Stimulated activated CD8-positive, alpha-beta memory T cell treated with anti-CD3 and anti-CD28 coated beads, Interleukin-7, amount 100 ng/mL, for 1 hour (primary cell): ENCODE measurements at regions not wholly inside any gene's neighbourhood (a gene's known extent, or its start where the extent isn't known, plus 50 kb on each side); places are given as distances from the start of the nearest gene placed in this dataset.
"Not testable (repeated sequence)": the region's sequence is repeated elsewhere in the genome, so short reads cannot be mapped to it uniquely, and the experiment has no call there.

Experiments used
- DNase-seq, 2 donors: peaks; one replicate each; pipeline ENCODE4 v3.0.0-alpha.2; 2020; ENCODE audit warnings: low read depth in 2 of 2

- no peak for DNase-seq
Measured at GRCh38 chr13:22883262-22883840, 297.4 kb upstream of the SGCG start.

DNA sequence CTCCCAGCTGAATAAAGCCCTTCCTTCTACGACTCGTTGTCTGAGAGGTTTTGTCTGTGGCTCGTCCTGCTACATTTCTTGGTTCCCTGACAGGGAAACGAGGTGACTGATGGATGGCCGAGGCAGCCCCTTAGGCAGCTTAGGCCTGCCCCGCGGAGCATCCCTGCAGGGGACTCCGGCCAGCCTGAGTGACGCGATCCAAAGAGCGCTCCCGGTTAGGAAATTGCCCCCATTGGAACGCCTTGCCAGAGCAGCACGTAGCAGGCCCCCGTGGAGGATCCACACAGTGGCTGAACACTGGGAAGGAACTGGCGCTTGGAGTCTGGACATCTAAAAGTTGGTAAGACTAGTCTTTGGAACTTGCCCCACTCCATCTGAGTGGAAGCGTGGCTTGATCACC lies 296.8 kb upstream of the SGCG start:
- DNase-seq: no peak

DNA sequence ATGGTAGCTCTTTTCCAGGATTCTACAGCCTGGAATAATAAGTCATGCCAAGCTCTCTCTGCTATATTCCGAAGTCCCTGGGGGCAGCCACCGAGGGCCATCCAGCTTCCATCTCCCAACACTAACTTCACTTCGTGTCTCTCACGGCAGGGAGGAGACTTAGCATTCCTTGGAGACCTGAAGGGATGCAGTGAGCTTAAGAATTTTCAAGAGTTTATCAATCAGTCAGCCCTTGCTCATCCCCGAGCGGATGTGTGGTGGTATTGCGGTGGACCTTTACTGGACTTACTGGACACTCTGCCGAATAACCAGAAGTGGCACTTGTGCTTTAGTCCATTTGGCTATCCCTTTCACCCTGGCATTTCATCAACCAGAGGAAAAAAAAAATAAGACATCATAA lies 294.7 kb upstream of the SGCG start:
- DNase-seq: not testable (repeated sequence)

GRCh38 chr13:22889376-22889775 lies 291.4 kb upstream of the SGCG start:
- DNase-seq: not testable (repeated sequence)

GRCh38 chr13:22893204-22893603 lies 287.6 kb upstream of the SGCG start:
- DNase-seq: no peak

- DNase-seq: no peak
Measured at GRCh38 chr13:22893777-22894176, 287.0 kb upstream of the SGCG start.

- DNase-seq: no peak
Measured at GRCh38 chr13:22897571-22898314, 283.0 kb upstream of the SGCG start.

GRCh38 chr13:22900416-22900951 lies 280.3 kb upstream of the SGCG start:
- DNase-seq: not testable (repeated sequence)

GRCh38 chr13:22903301-22903700 lies 277.5 kb upstream of the SGCG start:
- no peak for DNase-seq

DNA sequence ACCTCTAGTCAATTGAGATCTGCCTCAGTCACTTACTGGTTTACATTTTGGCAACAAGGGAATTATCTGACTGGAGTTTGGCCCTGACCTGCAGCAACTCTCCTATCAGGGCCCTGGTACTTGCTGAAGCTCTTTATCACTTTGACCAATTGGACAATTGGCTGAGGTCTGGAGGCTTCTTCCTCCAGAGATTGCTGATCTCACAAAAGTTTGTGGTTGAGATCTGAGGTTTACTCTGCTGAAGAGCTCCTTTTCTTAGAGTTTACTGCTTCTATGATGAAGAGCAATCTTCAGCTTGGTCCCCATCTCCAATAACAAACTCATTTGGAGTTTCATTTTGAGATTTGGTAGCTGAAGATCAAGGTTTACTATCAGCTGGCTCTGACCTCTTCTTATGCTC lies 276.9 kb upstream of the SGCG start:
- DNase-seq: no peak

GRCh38 chr13:22915442-22916082 lies 265.2 kb upstream of the SGCG start:
- no peak for DNase-seq

DNA sequence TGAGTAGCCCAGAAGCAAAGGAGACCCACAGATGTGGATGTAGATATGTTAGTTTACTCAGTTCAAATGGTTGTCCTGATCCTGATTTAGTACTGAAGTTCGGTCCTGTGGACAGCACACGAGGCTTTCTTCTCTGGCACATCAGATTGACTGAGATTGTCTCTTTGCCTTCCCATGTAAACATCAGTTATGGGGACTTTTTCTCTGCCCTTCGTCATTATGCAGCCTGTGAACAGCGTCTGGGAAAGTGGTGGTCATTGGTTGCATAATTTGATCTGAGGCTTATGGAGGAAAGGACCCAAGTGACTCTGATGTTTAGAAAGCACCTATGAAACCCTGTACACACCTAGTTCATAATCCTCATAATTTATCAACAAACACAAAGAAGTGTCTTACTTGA lies 264.5 kb upstream of the SGCG start:
- DNase-seq: not testable (repeated sequence)

DNA sequence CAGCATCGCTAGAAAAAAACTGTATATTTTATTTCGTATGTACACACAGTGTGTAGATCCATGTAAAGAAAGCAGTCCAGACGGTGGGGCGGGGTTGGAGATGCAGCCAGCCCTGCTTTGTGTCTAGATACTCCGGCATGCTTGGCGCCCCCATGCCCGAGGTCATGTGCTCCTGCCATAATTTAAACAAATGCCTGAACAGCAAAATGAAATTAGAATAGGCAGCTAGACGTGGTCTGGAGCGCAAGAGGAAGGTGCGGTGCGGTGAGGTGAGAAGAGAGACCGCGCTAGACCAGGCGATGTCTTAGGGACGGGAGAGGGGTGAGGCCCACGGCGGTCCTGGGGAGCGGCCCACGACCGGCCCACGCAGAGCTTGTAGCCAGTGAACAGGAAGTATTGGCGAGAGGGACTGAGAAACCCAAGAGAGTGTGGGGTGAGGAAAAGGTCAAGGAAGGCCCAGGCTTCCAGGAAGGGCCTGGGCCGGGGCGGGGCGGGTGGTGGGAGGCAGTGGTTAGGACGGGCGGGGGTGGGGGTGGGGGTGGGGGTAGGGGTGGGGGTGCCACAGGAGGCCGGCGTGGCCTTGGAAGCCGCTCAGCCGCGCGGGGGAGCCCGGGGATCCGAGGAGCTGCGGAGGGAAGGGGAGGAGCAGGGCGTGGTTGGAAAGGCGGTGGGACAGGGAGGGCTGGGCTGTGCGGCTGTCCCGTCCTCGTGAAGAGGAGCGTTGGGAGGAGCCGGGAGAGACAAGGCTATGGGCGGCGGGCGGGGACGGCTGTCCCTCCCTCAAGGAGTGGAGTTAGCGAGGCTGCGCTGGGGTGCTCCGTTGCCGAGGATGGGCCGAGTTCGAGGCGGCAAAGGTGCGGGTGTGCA lies 254.7 kb upstream of the SGCG start:
- DNase-seq: no peak

- no peak for DNase-seq
Measured at GRCh38 chr13:22926748-22927400, 253.9 kb upstream of the SGCG start.

DNA sequence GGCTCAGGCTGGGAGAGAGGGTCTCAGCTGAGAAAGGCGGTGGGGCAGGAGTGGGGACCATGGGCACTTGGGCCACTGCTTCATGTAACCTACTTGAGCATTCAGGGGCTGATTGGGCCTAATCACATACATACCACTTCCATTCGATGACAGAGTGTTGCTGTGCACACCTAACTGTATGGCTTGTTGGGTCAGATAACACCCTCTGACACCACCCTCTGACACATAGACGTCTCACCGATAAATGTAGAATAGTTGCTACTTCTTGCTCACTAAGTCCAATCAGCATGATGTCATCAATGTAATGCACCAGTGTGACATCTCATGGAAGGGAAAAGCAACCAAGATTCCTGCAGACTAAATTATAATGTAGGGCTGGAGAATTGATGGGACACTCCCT lies 252.9 kb upstream of the SGCG start:
- DNase-seq: not testable (repeated sequence)

DNA sequence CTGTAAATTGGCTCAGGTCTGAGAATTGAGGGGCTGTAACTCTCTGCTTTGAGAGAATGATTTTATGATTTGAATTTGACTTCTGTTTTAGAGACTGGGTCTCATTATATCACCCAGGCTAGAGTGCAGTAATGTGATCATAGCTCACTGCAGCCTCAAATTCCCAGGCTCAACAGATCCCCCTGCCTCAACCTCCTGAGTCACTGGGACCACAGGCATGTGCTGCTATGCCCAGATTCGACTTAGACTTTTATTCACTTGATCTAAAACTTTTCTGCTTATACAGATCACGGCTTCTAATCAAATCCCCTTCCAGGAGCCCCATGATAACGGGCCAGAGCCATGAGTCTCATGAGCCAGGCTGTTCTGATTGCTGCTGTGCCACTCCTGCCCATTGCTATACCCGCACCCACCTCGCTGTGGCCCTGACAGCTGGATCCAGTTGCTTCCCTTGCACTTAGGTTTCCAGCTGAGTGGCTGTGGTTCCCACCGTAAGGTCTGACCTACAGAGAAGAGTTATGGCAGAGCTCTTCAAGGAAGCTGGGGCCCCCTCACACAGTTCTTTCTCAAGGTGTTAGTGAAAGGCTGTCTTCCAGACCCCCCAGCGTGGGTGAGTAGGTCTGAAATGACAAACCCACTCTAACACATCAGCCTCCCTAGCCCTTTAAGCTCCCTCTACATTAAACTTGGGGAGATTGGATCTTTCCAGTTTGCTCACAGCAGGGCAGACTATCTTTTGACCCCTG lies 251.2 kb upstream of the SGCG start:
- DNase-seq: no peak

GRCh38 chr13:22931576-22931975 lies 249.2 kb upstream of the SGCG start:
- no peak for DNase-seq

DNA sequence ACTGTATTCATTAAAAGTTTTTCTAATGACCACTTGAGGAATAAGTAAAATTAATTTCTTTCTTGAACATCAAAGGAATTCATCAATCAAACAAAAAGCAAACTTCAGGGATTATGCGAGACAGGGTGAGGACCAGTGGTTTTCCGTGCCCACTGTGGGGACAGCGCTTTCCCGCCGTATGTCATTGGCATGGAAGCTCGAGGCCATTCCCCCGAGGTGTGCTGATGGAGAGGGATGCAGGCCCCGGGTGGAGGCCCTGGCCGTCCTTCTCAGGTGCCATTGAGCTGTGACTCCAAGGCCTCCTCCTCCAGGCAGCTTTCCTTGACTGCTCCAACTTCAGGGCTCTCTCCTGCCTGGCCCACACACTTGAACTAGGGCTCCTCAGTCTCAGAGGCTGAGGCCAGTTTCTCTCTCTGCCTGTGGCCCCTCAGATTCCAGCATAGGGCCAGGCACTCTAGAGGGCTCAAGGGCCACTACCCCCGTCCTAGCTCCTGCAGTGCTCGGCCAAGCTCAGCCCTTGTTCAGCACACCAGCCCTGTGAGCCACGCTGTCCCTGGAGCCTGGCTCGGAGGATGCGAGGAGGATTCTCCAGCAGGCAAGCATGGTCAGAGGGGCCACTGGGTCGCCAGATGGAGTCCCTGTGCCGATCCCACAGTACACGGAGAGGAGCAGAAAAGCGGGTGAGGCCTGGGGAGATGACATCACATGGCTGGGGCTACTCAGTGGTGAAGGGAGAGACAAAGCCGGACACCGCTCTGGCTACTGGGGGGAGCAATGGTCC lies 248.0 kb upstream of the SGCG start:
- not testable (repeated sequence) for DNase-seq

DNA sequence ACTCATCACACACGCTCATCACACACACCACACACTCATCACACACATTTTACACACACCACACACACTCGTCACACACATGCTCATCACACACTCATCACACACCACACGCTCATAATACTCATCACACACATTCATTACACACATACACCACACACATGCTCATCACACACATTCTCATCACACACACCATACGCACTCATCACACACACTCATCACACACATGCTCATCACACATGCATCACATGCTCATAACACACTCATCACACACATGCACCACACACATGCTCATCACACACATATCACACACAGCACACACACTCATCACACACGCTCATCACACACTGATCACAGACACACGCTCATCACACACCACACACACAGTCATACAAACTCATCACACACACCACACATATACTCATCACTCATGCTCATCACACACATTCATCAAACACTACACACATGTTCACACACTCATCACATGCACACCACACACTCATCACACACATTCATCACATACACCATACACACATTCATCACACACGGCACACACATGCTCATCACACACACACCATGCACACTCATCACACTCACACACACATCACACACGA lies 247.1 kb upstream of the SGCG start:
- DNase-seq: no peak
